ENCODE measurements at regions not wholly inside any gene's neighbourhood (a gene's known extent, or its start where the extent isn't known, plus 50 kb on each side); places are given as distances from the start of the nearest gene placed in this dataset.

GRCh38 chr9:95382433-95382832 lies 64.9 kb upstream of the FANCC start:
- DNase-seq (ENCODE audit: low read depth, low spot score): no peak
- no peaks in the 10 kb centered on the region for H3K9me3 Mint-ChIP-seq
- no peak overlapping the region for H3K27ac Mint-ChIP-seq (ENCODE audit: unreplicated experiment)
- no peaks in the 10 kb centered on the region for H3K27me3 Mint-ChIP-seq (ENCODE audit: low read depth)
- H3K36me3 Mint-ChIP-seq (ENCODE audit: low read depth): no peaks in the 10 kb centered on the region
- no peaks in the 10 kb centered on the region for H3K4me1 Mint-ChIP-seq
- TF ChIP-seq CTCF (conservative IDR thresholded peaks at IDR 0.05): no peak
- no peak overlapping the region for H3K4me3 Mint-ChIP-seq

- peaks cover 2% of the 10 kb centered on the region for H3K27me3 Mint-ChIP-seq (ENCODE audit: low read depth)
- no peaks in the 10 kb centered on the region for H3K4me1 Mint-ChIP-seq
- DNase-seq (ENCODE audit: low read depth, low spot score): no peak
- no peak overlapping the region for H3K27ac Mint-ChIP-seq (ENCODE audit: unreplicated experiment)
- H3K9me3 Mint-ChIP-seq: peaks cover 3% of the 10 kb centered on the region
- TF ChIP-seq CTCF (conservative IDR thresholded peaks at IDR 0.05): no peak
- H3K36me3 Mint-ChIP-seq (ENCODE audit: low read depth): no peaks in the 10 kb centered on the region
- H3K4me3 Mint-ChIP-seq: no peak overlapping the region
These were observed 63.7 kb upstream of the FANCC start for GRCh38 chr9:95381221-95381620.

GRCh38 chr9:95379630-95380029 lies 62.1 kb upstream of the FANCC start:
- no peaks in the 10 kb centered on the region for H3K36me3 Mint-ChIP-seq (ENCODE audit: low read depth)
- no peak for TF ChIP-seq CTCF (conservative IDR thresholded peaks at IDR 0.05)

GRCh38 chr9:95373782-95374487 lies 56.4 kb upstream of the FANCC start:
- H3K27me3 Mint-ChIP-seq (ENCODE audit: low read depth): peaks cover 2% of the 10 kb centered on the region
- no peak for DNase-seq (ENCODE audit: low read depth, low spot score)
- peaks cover 3% of the 10 kb centered on the region for H3K9me3 Mint-ChIP-seq
- H3K27ac Mint-ChIP-seq (ENCODE audit: unreplicated experiment): no peak overlapping the region
- no peak for TF ChIP-seq CTCF (conservative IDR thresholded peaks at IDR 0.05)
- H3K4me3 Mint-ChIP-seq: no peak overlapping the region
- H3K36me3 Mint-ChIP-seq (ENCODE audit: low read depth): no peaks in the 10 kb centered on the region
- H3K4me1 Mint-ChIP-seq: no peaks in the 10 kb centered on the region

More at GRCh38 chr9:95379630-95380029, 62.1 kb upstream of the FANCC start:
- H3K27ac Mint-ChIP-seq (ENCODE audit: unreplicated experiment): no peak overlapping the region
- DNase-seq (ENCODE audit: low read depth, low spot score): no peak
- H3K4me3 Mint-ChIP-seq: no peak overlapping the region
- H3K9me3 Mint-ChIP-seq: peaks cover 3% of the 10 kb centered on the region
- no peaks in the 10 kb centered on the region for H3K4me1 Mint-ChIP-seq
- peaks cover 2% of the 10 kb centered on the region for H3K27me3 Mint-ChIP-seq (ENCODE audit: low read depth)

- DNase-seq (ENCODE audit: low read depth, low spot score): no peak
- H3K4me3 Mint-ChIP-seq: no peak overlapping the region
- peaks cover 6% of the 10 kb centered on the region for H3K9me3 Mint-ChIP-seq
- H3K27ac Mint-ChIP-seq (ENCODE audit: unreplicated experiment): no peak overlapping the region
- H3K4me1 Mint-ChIP-seq: no peaks in the 10 kb centered on the region
- no peak for TF ChIP-seq CTCF (conservative IDR thresholded peaks at IDR 0.05)
- peaks cover 2% of the 10 kb centered on the region for H3K27me3 Mint-ChIP-seq (ENCODE audit: low read depth)
- no peaks in the 10 kb centered on the region for H3K36me3 Mint-ChIP-seq (ENCODE audit: low read depth)
These were observed 55.7 kb upstream of the FANCC start for GRCh38 chr9:95373069-95373681.
